K562 (cell line): ENCODE measurements at regions not wholly inside any gene's neighbourhood (a gene's known extent, or its start where the extent isn't known, plus 50 kb on each side); places are given as distances from the start of the nearest gene placed in this dataset.

Experiments used
- ATAC-seq: fragments of 200-7000 bp; cut with Tn5 transposase; 3 replicates; pipeline ENCODE4 v1.9.1; 2020; ENCODE audit warnings: moderate library complexity
- BruUV-seq: library from RNA; stranded (reverse); fragments of 400-500 nt; replicated peaks from 2 replicates; lab custom pipeline; 2021; lab: Mats Ljungman, UMichigan
- CTCF ChIA-PET: fragments of 300-600 bp; formaldehyde crosslinking; extraction: SDS; loops from one replicate; lab custom pipeline; 2021; ENCODE audit warnings: low intra/inter-chr PET ratio; lab: Yijun Ruan, JAX
- POLR2A ChIA-PET: fragments of 300-600, 350-650 bp; sonication (Branson Sonifier 250); formaldehyde crosslinking; extraction: SDS; loops from one replicate; lab custom pipeline; 2021; ENCODE audit warnings: antibody characterized with exemption, inconsistent platforms; lab: Yijun Ruan, JAX
- DNase-seq, 4 experiments: peaks; one replicate each; pipeline versions ENCODE4 v3.0.0 to v3.0.0-alpha.2; 2011 to 2018; ENCODE audit warnings: low spot score in 3 of 4, mixed read lengths in 3 of 4; ENCODE audit errors: extremely low read depth in 1 of 4
- FAIRE-seq: peaks from 2 replicates; lab custom pipeline; 2011; peaks lifted over from hg19 to GRCh38; lab: Jason Lieb, UNC
- H2AFZ ChIP-seq: 2 replicates; pipeline ENCODE4 v1.6.0; 2011; ENCODE audit warnings: low read depth, low read length, control low read depth, inconsistent platforms
- H3K27ac ChIP-seq: fragments of 200-600 bp; 3 replicates; pipeline ENCODE4 v1.8.0; 2011; ENCODE audit warnings: low read depth, mild to moderate bottlenecking, control low read depth, inconsistent platforms, low read length, moderate library complexity, mixed read lengths; ENCODE audit errors: extremely low read depth
- H3K27me3 ChIP-seq, 2 experiments: fragments of 300-600 bp in 1 of 2; 2 replicates in 1 of 2; 3 replicates in 1 of 2; pipeline versions ENCODE4 v1.6.0 to v1.8.0; 2011; ENCODE audit warnings: inconsistent platforms in 2 of 2, low read length in 2 of 2, mild to moderate bottlenecking in 1 of 2, mixed read lengths in 1 of 2, moderate library complexity in 1 of 2; ENCODE audit not compliant: control insufficient read depth in 2 of 2, insufficient read depth in 2 of 2
- H3K36me3 ChIP-seq: fragments of 300-600 bp; 3 replicates; pipeline ENCODE4 v1.8.0; 2011; ENCODE audit warnings: mild to moderate bottlenecking, low read length, inconsistent platforms; ENCODE audit not compliant: control insufficient read depth, insufficient read depth
- H3K4me1 ChIP-seq, 2 experiments: fragments of 200-600 bp in 1 of 2; replicated peaks in 1 of 2; 2 replicates in 1 of 2; 3 replicates in 1 of 2; pipeline versions ENCODE4 v1.5.1 to v1.8.0; 2011; ENCODE audit warnings: inconsistent platforms in 2 of 2, low read length in 2 of 2, mild to moderate bottlenecking in 1 of 2, mixed read lengths in 1 of 2, moderate library complexity in 1 of 2; ENCODE audit not compliant: control insufficient read depth in 2 of 2, insufficient read depth in 2 of 2
- H3K4me2 ChIP-seq: 2 replicates; pipeline ENCODE4 v1.6.1; 2011; ENCODE audit warnings: low read length, control low read depth, inconsistent platforms, mixed read lengths; ENCODE audit not compliant: insufficient read depth
- H3K4me3 ChIP-seq: fragments of 200-600 bp; sonication (generic), shearing (Covaris generic); 2 replicates; pipeline ENCODE4 v1.5.1; 2016; ENCODE audit warnings: control low read depth, inconsistent platforms
- H3K79me2 ChIP-seq: fragments of 200-600 bp; 3 replicates; pipeline ENCODE4 v1.8.0; 2011; ENCODE audit warnings: low read length, inconsistent platforms; ENCODE audit not compliant: control insufficient read depth, insufficient read depth
- H3K9ac ChIP-seq, 2 experiments: 2 replicates each; pipeline versions ENCODE4 v1.6.0 to v1.6.1; 2011; ENCODE audit warnings: low read depth in 2 of 2, low read length in 2 of 2, control low read depth in 1 of 2, inconsistent platforms in 1 of 2, mild to moderate bottlenecking in 1 of 2, mixed read lengths in 1 of 2; ENCODE audit not compliant: insufficient read depth in 1 of 2
- H3K9me1 ChIP-seq: one replicate; pipeline ENCODE4 v1.6.0; 2011; ENCODE audit warnings: inconsistent platforms, mild to moderate bottlenecking, low read length, moderate library complexity; ENCODE audit not compliant: control insufficient read depth, insufficient read depth
- H3K9me3 ChIP-seq: replicated peaks from 2 replicates; pipeline ENCODE4 v1.5.1; 2011; ENCODE audit warnings: low read depth, low read length, inconsistent platforms; ENCODE audit not compliant: control insufficient read depth, insufficient read depth
- H4K20me1 ChIP-seq: replicated peaks from 2 replicates; pipeline ENCODE4 v1.6.1; 2011; ENCODE audit warnings: low read length, inconsistent platforms, mixed read lengths; ENCODE audit not compliant: control insufficient read depth, insufficient read depth
- BCOR ChIP-seq: fragments of 450-650 bp; IDR thresholded peaks from 2 replicates; pipeline ENCODE4 v1.6.1; 2016
- CHD1 ChIP-seq: fragments of 200-600 bp; sonication (generic); IDR thresholded peaks from one replicate; pipeline ENCODE4 v1.6.1; 2012; ENCODE audit warnings: mild to moderate bottlenecking, moderate library complexity, low read length, inconsistent platforms
- EZH2 ChIP-seq: IDR thresholded peaks from 2 replicates; pipeline ENCODE4 v1.6.1; 2012; ENCODE audit warnings: low read depth, mild to moderate bottlenecking, inconsistent platforms, low read length, borderline replicate concordance
- GTF2A2 ChIP-seq: IDR thresholded peaks from 2 replicates; pipeline ENCODE4 v1.6.1; 2016; ENCODE audit warnings: mild to moderate bottlenecking, missing genetic modification characterization, missing compliant biosample characterization
- NR2C2 ChIP-seq, 2 experiments: fragments of 200-800 bp in 1 of 2; sonication (Bioruptor generic) in 1 of 2; sonication (generic) in 1 of 2; formaldehyde crosslinking in 1 of 2; IDR thresholded peaks; 2 replicates each; pipeline versions ENCODE4 v1.6.1 to v1.8.0; 2016 to 2022; ENCODE audit warnings: mild to moderate bottlenecking in 1 of 2, missing compliant biosample characterization in 1 of 2, missing genetic modification characterization in 1 of 2, missing genetic modification reagents in 1 of 2
- WGBS: fragments of 100-300 bp; shearing (Covaris generic); methylation state at CpG from one replicate; pipeline ENCODE4 v1.1.6; 2016; ENCODE audit warnings: low coverage, mixed read lengths; ENCODE audit not compliant: insufficient coverage; ENCODE audit errors: missing lambda C conversion rate; 5-methylcytosine and 5-hydroxymethylcytosine counted together
- in situ Hi-C: fragments of 300-500 bp; cut with MboI; formaldehyde crosslinking; loops from 4 replicates; pipeline ENCODE4 v1.15.0; 2018; ENCODE audit warnings: inconsistent platforms, mixed read lengths
- intact Hi-C: fragments of 100-400 bp; cut with micrococcal nuclease; formaldehyde crosslinking; loops from 2 replicates; pipeline ENCODE4 v1.14.2; 2022
- TF ChIP-seq, protein P1 (sequence below): fragments of 250-450 bp; sonication (Bioruptor Pico); IDR thresholded peaks from 2 replicates; pipeline ENCODE4 v1.5.0; 2022; ENCODE audit warnings: mild to moderate bottlenecking
- TF ChIP-seq, protein P2 (sequence below): fragments of 450-650 bp; IDR thresholded peaks from 2 replicates; pipeline ENCODE4 v1.6.1; 2016; ENCODE audit warnings: mild to moderate bottlenecking

- TF ChIP-seq, protein P1, sequence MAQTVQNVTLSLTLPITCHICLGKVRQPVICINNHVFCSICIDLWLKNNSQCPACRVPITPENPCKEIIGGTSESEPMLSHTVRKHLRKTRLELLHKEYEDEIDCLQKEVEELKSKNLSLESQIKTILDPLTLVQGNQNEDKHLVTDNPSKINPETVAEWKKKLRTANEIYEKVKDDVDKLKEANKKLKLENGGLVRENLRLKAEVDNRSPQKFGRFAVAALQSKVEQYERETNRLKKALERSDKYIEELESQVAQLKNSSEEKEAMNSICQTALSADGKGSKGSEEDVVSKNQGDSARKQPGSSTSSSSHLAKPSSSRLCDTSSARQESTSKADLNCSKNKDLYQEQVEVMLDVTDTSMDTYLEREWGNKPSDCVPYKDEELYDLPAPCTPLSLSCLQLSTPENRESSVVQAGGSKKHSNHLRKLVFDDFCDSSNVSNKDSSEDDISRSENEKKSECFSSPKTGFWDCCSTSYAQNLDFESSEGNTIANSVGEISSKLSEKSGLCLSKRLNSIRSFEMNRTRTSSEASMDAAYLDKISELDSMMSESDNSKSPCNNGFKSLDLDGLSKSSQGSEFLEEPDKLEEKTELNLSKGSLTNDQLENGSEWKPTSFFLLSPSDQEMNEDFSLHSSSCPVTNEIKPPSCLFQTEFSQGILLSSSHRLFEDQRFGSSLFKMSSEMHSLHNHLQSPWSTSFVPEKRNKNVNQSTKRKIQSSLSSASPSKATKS (CRISPR knock-in tag), result no peak
- TF ChIP-seq, protein P2, sequence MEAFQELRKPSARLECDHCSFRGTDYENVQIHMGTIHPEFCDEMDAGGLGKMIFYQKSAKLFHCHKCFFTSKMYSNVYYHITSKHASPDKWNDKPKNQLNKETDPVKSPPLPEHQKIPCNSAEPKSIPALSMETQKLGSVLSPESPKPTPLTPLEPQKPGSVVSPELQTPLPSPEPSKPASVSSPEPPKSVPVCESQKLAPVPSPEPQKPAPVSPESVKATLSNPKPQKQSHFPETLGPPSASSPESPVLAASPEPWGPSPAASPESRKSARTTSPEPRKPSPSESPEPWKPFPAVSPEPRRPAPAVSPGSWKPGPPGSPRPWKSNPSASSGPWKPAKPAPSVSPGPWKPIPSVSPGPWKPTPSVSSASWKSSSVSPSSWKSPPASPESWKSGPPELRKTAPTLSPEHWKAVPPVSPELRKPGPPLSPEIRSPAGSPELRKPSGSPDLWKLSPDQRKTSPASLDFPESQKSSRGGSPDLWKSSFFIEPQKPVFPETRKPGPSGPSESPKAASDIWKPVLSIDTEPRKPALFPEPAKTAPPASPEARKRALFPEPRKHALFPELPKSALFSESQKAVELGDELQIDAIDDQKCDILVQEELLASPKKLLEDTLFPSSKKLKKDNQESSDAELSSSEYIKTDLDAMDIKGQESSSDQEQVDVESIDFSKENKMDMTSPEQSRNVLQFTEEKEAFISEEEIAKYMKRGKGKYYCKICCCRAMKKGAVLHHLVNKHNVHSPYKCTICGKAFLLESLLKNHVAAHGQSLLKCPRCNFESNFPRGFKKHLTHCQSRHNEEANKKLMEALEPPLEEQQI, result no peak
- TF ChIP-seq, all 486 proteins: peak for 0
Measured at GRCh38 chr1:208781391-208782045, 537.3 kb upstream of the PLXNA2 start (continued).

DNA sequence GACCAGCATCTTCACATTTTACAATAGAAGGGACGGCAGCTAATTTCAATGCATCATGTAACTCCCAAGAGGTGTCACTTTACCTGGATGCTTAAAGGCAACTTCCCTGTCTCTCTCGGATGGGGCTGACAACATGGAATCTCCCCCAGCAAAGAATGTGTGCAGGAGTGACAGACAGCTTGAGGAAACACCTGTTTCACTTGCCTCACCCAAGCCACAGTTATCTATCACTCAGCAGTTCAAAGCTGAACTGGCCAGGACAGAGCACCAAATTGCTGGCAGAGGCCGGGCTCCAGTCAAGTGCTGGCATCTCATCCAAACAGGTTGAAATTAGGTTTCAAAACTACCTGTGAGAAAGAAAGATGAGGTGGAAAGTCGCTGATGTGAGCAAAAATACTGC, 538.0 kb upstream of the PLXNA2 start:
- Histone ChIP-seq H3K36me3 (no peaks in the 10 kb centered on the region), H3K27ac (no peak overlapping the region), H4K20me1 (no peaks in the 10 kb centered on the region), H3K9me1 (no peaks in the 10 kb centered on the region), H3K79me2 (no peaks in the 10 kb centered on the region)
- intact Hi-C loops, result no loop called here
- no peak for TF ChIP-seq EZH2
- no peak for TF ChIP-seq BCOR
- no peak for TF ChIP-seq NR2C2 (CRISPR knock-in tag; IDR thresholded peaks at IDR 0.05)
- no peak for TF ChIP-seq NR2C2 (tag; IDR thresholded peaks at IDR 0.05)
- no peak for TF ChIP-seq GTF2A2
- no peak for TF ChIP-seq CHD1
- TF ChIP-seq, all 486 proteins: peak for 0
- ATAC-seq (no peak), DNase-seq (no peak), FAIRE-seq (no peak)
- H3K4me2 ChIP-seq, result no peak overlapping the region
- no peaks in the 10 kb centered on the region for H3K4me1 ChIP-seq
- H3K9ac ChIP-seq, result no peak overlapping the region
- POLR2A ChIA-PET, result no interaction called here
- CTCF ChIA-PET, result no interaction called here
- peaks cover 4% of the 10 kb centered on the region for H3K9me3 ChIP-seq
- no TSS peak for BruUV-seq
- H2AFZ ChIP-seq, result no peak overlapping the region
- H3K4me3 ChIP-seq, result no peak overlapping the region
- in situ Hi-C loops, result no loop called here
- 0% methylated on average over 4 of the region's 4 CpGs for WGBS
- H3K27me3 ChIP-seq, result no peaks in the 10 kb centered on the region
